NCI-H128 (cell line): ENCODE measurements at regions not wholly inside any gene's neighbourhood (a gene's known extent, or its start where the extent isn't known, plus 50 kb on each side); places are given as distances from the start of the nearest gene placed in this dataset.

Experiments
- DNase-seq: peaks from one replicate; lab custom pipeline; 2025; ENCODE audit not compliant: unreplicated experiment; lab: John Stamatoyannopoulos, UW

GRCh38 chr3:67733269-67733950 lies 79.0 kb upstream of the SUCLG2 start:
- DNase-seq = no peak

DNA sequence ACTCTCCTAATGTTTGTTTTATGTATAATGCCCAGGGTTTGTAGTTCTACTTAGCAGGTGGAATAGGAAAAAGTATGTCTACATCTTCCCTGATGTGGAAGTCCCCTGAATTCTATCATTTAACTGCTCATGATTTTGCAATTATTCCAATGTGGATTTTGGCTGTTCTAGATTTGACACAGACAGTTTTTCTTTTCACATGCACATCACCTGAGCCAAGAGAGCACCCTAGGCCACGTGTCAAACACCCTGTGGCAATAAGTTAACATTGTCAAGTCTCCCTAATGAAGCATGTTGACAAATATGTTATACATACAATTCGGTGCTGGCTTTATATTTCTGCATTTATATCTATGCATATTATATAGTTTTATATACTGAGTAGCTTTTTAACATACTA lies 70.0 kb upstream of the SUCLG2 start:
- DNase-seq = no peak

DNA sequence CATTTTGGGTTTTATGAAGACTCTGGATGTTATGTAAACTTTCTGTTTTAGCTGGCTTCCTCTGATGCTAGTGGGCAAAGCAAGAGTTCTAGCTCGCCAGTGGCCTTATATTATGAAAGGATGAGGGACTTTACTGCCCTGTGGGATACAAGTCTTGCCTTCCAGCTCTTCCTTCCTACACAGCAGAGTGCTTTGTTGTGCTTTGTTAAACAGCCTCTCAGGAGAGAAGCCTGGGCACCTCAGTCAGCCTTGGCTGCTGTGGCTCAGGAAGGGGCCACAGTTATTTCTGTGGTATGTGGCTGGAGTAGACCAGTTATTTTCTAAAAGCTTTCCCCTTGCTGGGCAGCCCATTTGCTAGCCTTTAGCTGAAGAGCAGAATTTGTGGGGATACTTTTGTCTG lies 69.5 kb upstream of the SUCLG2 start:
- DNase-seq = no peak

DNA sequence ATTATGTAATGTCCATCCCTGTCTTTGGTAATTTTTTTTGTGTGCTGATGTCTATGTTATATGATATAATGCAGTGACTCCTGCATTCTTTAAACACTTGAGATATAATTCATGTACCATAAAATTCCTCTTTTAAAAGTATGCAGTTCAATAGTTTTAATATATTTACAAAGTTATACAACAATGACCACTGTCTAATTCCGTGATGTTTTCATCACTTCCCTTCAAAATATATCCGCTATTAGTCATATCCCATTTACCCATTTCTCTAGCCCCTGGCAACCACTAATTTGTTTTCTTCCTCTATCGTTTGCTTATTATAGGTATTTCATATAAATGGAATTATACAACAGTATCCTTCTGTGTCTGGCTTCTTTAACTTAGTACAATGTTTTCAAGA lies 64.9 kb upstream of the SUCLG2 start:
- DNase-seq = no peak

- DNase-seq = no peak
These were observed 61.6 kb upstream of the SUCLG2 start for GRCh38 chr3:67715971-67716370.

DNA sequence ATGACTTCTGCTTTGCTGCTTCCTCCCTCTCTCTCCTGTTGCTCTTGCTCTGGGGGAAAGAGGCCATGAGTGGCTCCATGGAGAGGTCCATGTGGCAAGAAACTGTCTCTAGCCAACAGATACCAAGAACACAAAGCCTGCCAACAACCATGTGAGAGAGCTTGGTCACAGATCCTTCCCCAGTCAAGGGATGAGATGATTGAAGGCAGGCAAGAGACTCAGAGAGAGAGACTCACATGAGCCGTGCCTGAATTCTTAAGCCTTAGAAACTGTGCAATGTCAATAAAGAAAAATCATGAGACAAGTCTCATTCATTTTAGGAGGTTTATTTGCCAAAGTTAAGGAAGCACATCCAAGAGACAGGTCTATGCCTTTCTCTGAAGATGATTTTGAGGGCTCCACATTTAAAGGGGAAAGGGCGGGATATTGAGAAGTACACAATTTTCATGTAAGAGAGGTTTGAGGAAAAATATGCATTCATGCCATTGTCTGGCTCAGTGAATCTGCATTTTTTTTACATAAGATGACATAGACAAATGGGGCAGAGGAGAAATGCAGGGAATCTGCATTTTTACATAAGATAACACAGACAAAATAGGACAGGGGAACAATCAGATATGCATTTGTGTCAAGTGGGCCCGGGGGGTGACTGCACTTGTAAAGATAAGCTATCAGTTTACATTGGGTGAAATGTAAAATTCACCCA lies 59.5 kb upstream of the SUCLG2 start:
- no peak for DNase-seq

- no peak for DNase-seq
These were observed 57.8 kb upstream of the SUCLG2 start for GRCh38 chr3:67712259-67712658.

- no peak for DNase-seq
These were observed 56.0 kb upstream of the SUCLG2 start for GRCh38 chr3:67710396-67710795.

DNA sequence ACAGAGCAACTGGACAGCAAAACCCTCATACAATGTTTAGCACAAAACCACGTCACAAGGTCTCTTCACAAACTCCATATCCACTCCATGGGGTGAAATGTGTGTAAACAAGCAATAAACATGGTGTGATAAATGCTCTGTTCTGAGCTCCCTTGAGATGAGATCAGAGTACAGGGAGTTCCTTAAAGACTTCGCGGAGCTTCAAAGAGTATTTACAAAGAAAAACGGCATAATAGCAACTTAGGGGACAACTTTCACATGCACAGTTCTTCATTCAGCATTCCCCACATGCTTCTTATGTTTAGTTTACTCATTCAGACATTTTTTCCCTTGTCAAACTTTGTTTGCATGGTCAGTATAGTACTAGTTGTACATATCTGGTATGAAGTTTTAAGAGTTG lies 52.5 kb upstream of the SUCLG2 start:
- DNase-seq = no peak

GRCh38 chr3:67704322-67704721 lies 49.9 kb upstream of the SUCLG2 start:
- DNase-seq = no peak
